KMS-11 (cell line): ENCODE measurements at regions not wholly inside any gene's neighbourhood (a gene's known extent, or its start where the extent isn't known, plus 50 kb on each side); places are given as distances from the start of the nearest gene placed in this dataset.

Experiments used
- H2AFZ ChIP-seq: fragments of 200-600 bp; sonication (generic); 2 replicates; pipeline ENCODE4 v1.6.1; 2016; ENCODE audit warnings: antibody characterized with exemption, mixed run types, low read depth
- H3K27ac ChIP-seq: fragments of 200-600 bp; sonication (generic); 2 replicates; pipeline ENCODE4 v1.6.1; 2016; ENCODE audit warnings: mild to moderate bottlenecking, mixed run types
- H3K27me3 ChIP-seq: fragments of 200-600 bp; sonication (generic); 2 replicates; pipeline ENCODE4 v1.6.1; 2017; ENCODE audit warnings: mild to moderate bottlenecking, low read depth, mixed run types, moderate library complexity; ENCODE audit not compliant: insufficient read depth
- H3K36me3 ChIP-seq: fragments of 200-600 bp; sonication (generic); 2 replicates; pipeline ENCODE4 v1.6.1; 2017; ENCODE audit warnings: mild to moderate bottlenecking, mixed run types; ENCODE audit not compliant: insufficient read depth
- H3K4me1 ChIP-seq: fragments of 200-600 bp; sonication (generic); 2 replicates; pipeline ENCODE4 v1.6.1; 2016; ENCODE audit warnings: mild to moderate bottlenecking, low read depth, mixed run types; ENCODE audit not compliant: poor library complexity, severe bottlenecking
- H3K4me2 ChIP-seq: fragments of 200-600 bp; sonication (generic); 2 replicates; pipeline ENCODE4 v1.7.0; 2016; ENCODE audit warnings: mild to moderate bottlenecking, mixed run types
- H3K4me3 ChIP-seq: fragments of 200-600 bp; sonication (generic); IDR thresholded peaks from 2 replicates; pipeline ENCODE4 v1.6.1; 2017; ENCODE audit warnings: low read depth, low read length, mixed read lengths; ENCODE audit not compliant: insufficient read depth
- H3K79me2 ChIP-seq: fragments of 200-600 bp; sonication (generic); 2 replicates; pipeline ENCODE4 v1.6.1; 2016; ENCODE audit warnings: low read depth, mixed run types; ENCODE audit not compliant: insufficient read depth
- H3K9ac ChIP-seq: fragments of 200-600 bp; sonication (generic); 2 replicates; pipeline ENCODE4 v1.6.1; 2016; ENCODE audit warnings: mild to moderate bottlenecking, mixed run types
- H4K20me1 ChIP-seq: fragments of 200-600 bp; sonication (generic); 2 replicates; pipeline ENCODE4 v1.6.1; 2016; ENCODE audit warnings: mild to moderate bottlenecking, mixed run types; ENCODE audit not compliant: insufficient read depth
- TF ChIP-seq, protein P1 (sequence below): fragments of 200-600 bp; sonication (generic); conservative IDR thresholded peaks from 2 replicates; pipeline ENCODE4 v1.6.1; 2017; ENCODE audit warnings: low read depth, mild to moderate bottlenecking, antibody characterized with exemption, low read length, moderate library complexity, mixed read lengths

DNA sequence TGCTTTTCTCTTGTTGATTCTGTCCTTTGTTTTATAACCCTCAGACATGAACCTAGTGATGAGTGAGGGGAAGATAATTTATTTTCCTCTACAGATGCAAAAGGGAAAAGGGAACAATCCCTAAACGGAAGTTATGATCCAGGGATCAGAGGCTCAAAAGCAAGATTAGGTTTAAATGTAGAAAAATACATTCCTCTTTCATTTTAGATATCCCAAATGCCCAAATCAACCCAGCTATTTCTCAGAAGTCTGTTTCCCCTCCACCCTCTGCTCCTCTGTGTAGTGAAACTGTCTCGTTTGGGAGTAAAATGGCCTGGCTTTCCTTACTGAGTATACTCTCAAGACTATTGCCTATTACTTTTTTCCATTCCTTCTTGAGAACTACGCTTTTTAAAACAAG, 97.1 kb downstream of the PRL start:
- H3K4me3 ChIP-seq, result no peak overlapping the region
- no peak overlapping the region for H2AFZ ChIP-seq
- H3K4me1 ChIP-seq, result no peaks in the 10 kb centered on the region
- H3K27me3 ChIP-seq, result no peaks in the 10 kb centered on the region
- H4K20me1 ChIP-seq, result no peaks in the 10 kb centered on the region
- TF ChIP-seq, protein P1, sequence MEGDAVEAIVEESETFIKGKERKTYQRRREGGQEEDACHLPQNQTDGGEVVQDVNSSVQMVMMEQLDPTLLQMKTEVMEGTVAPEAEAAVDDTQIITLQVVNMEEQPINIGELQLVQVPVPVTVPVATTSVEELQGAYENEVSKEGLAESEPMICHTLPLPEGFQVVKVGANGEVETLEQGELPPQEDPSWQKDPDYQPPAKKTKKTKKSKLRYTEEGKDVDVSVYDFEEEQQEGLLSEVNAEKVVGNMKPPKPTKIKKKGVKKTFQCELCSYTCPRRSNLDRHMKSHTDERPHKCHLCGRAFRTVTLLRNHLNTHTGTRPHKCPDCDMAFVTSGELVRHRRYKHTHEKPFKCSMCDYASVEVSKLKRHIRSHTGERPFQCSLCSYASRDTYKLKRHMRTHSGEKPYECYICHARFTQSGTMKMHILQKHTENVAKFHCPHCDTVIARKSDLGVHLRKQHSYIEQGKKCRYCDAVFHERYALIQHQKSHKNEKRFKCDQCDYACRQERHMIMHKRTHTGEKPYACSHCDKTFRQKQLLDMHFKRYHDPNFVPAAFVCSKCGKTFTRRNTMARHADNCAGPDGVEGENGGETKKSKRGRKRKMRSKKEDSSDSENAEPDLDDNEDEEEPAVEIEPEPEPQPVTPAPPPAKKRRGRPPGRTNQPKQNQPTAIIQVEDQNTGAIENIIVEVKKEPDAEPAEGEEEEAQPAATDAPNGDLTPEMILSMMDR, result no peak
- H3K4me2 ChIP-seq, result no peak overlapping the region
- no peak overlapping the region for H3K27ac ChIP-seq
- H3K36me3 ChIP-seq, result no peaks in the 10 kb centered on the region
- no peak overlapping the region for H3K9ac ChIP-seq
- H3K79me2 ChIP-seq, result no peaks in the 10 kb centered on the region

DNA sequence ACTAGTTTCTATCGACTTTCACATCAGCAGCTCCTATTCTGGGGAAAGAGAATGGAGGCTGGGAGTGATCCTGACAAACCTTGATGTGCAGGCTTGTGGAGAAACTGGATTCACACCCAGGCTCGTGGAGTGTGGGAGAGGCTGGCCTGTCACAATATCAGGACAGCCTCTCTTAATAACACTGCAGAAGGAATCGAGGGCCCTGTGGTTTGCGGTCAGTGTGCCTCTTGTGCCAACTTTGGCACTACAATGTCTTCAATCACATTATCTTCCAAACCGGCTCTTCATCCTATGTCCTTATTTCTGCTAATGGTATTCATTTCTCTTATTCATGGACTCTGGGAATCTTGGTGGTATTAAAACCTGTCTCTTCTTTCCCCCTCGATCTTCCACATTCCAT, 92.7 kb downstream of the PRL start:
- TF ChIP-seq, protein P1, result no peak
- Histone ChIP-seq H4K20me1 (no peaks in the 10 kb centered on the region), H3K79me2 (no peaks in the 10 kb centered on the region)

DNA sequence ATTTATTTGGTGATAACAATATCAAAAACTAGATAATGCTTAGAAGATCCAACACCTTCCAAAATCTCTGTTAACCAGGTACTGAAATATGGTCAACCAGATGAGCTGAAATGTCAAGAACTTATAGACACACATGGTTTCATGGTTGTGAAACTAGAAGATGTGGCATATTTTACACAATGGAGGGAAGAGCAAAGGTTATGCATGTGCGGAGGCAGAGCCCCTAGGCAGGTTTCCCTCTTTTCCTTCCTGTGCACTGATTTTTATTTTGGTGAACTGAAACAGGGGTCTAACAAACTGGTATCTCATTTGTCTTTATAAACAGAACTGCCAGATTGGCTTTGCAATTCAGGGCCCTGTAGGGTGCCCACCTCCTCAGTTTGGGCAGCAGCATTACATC, 91.6 kb downstream of the PRL start:
- H3K4me1 ChIP-seq, result no peaks in the 10 kb centered on the region
- H4K20me1 ChIP-seq, result no peaks in the 10 kb centered on the region
- no peak overlapping the region for H3K4me3 ChIP-seq
- no peak overlapping the region for H2AFZ ChIP-seq
- no peak overlapping the region for H3K9ac ChIP-seq
- H3K4me2 ChIP-seq, result no peak overlapping the region
- no peak overlapping the region for H3K27ac ChIP-seq
- H3K36me3 ChIP-seq, result no peaks in the 10 kb centered on the region
- TF ChIP-seq, protein P1, result no peak
- no peaks in the 10 kb centered on the region for H3K27me3 ChIP-seq
- H3K79me2 ChIP-seq, result no peaks in the 10 kb centered on the region

More for the DNA sequence above, 92.7 kb downstream of the PRL start:
- H3K4me1 ChIP-seq, result no peaks in the 10 kb centered on the region
- no peaks in the 10 kb centered on the region for H3K27me3 ChIP-seq
- no peaks in the 10 kb centered on the region for H3K36me3 ChIP-seq
- H3K9ac ChIP-seq, result no peak overlapping the region
- H3K4me2 ChIP-seq, result no peak overlapping the region
- no peak overlapping the region for H3K27ac ChIP-seq
- no peak overlapping the region for H3K4me3 ChIP-seq
- H2AFZ ChIP-seq, result no peak overlapping the region

DNA sequence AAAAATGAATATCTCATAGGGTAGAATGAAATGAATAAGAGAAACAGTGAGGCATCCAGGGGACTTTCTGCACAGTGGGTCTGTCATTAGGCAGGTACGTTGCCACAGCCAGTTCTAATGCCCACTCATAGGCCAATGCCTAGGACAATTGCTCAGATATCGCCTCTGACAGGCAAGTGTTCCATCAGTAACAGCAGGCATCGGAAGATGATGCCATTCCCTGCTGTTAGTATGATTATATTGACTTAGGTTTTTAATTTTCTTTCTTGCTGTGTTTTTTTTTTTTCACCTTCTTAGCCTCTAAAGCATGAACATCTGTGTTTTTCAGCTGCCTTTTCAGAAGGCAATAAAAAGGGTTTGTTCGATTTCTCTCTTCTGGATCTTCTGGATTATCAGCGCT, 90.7 kb downstream of the PRL start:
- Histone ChIP-seq H4K20me1 (no peaks in the 10 kb centered on the region), H3K4me2 (no peak overlapping the region), H3K4me1 (no peaks in the 10 kb centered on the region), H3K9ac (no peak overlapping the region), H3K36me3 (no peaks in the 10 kb centered on the region), H3K79me2 (no peaks in the 10 kb centered on the region), H3K4me3 (no peak overlapping the region), H2AFZ (no peak overlapping the region), H3K27ac (no peak overlapping the region), H3K27me3 (no peaks in the 10 kb centered on the region)
- TF ChIP-seq, protein P1, result no peak

DNA sequence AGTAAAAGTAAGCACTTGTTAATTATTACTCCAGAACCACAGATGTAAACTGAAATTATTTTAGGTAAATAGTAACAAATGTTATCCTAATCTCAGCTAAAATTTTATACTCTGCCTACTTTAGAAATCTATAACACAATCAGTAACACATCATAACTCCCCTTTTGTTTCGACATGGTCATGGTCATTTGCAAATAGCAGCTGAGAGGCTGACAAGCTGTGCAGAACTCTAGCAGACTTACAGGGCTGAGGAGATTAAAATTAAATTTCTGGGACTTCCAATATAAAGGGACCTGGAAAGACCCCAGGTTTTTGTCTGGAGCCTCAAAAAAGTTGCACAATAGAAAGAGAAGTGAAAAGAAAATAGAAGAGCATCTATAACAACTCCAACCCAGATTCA, 88.8 kb downstream of the PRL start:
- Histone ChIP-seq H4K20me1 (no peaks in the 10 kb centered on the region), H3K9ac (no peak overlapping the region), H3K27me3 (no peaks in the 10 kb centered on the region), H2AFZ (no peak overlapping the region), H3K4me3 (no peak overlapping the region), H3K4me1 (no peaks in the 10 kb centered on the region), H3K4me2 (no peak overlapping the region), H3K79me2 (no peaks in the 10 kb centered on the region), H3K36me3 (no peaks in the 10 kb centered on the region), H3K27ac (no peak overlapping the region)
- TF ChIP-seq, protein P1, result no peak
